ENCODE measurements at regions not wholly inside any gene's neighbourhood (a gene's known extent, or its start where the extent isn't known, plus 50 kb on each side); places are given as distances from the start of the nearest gene placed in this dataset.

GRCh38 chr10:129244298-129244697 is 222.7 kb upstream of the MGMT start:
- no peak for TF ChIP-seq POLR2AphosphoS5 (IDR thresholded peaks at IDR 0.05)
- TF ChIP-seq EP300 (conservative IDR thresholded peaks at IDR 0.05; ENCODE audit: poor library complexity, severe bottlenecking), result no peak
- TF ChIP-seq, protein P1, sequence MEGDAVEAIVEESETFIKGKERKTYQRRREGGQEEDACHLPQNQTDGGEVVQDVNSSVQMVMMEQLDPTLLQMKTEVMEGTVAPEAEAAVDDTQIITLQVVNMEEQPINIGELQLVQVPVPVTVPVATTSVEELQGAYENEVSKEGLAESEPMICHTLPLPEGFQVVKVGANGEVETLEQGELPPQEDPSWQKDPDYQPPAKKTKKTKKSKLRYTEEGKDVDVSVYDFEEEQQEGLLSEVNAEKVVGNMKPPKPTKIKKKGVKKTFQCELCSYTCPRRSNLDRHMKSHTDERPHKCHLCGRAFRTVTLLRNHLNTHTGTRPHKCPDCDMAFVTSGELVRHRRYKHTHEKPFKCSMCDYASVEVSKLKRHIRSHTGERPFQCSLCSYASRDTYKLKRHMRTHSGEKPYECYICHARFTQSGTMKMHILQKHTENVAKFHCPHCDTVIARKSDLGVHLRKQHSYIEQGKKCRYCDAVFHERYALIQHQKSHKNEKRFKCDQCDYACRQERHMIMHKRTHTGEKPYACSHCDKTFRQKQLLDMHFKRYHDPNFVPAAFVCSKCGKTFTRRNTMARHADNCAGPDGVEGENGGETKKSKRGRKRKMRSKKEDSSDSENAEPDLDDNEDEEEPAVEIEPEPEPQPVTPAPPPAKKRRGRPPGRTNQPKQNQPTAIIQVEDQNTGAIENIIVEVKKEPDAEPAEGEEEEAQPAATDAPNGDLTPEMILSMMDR (IDR thresholded peaks at IDR 0.05; ENCODE audit: poor library complexity, severe bottlenecking), result no peak
- no peak for TF ChIP-seq RAD21 (conservative IDR thresholded peaks at IDR 0.05)
